HepG2 (cell line): ENCODE measurements at regions not wholly inside any gene's neighbourhood (a gene's known extent, or its start where the extent isn't known, plus 50 kb on each side); places are given as distances from the start of the nearest gene placed in this dataset.

Experiments used
- ATF5 ChIP-seq: sonication (generic); formaldehyde crosslinking; IDR thresholded peaks from 2 replicates; pipeline ENCODE4 v1.4.0; 2020; ENCODE audit warnings: mild to moderate bottlenecking, low read depth, missing genetic modification reagents
- ETS1 ChIP-seq: sonication (generic); formaldehyde crosslinking; IDR thresholded peaks from 2 replicates; pipeline ENCODE4 v1.4.0; 2020; ENCODE audit warnings: missing genetic modification reagents
- FOXK2 ChIP-seq: fragments of 450-650 bp; IDR thresholded peaks from 2 replicates; pipeline ENCODE4 v1.6.1; 2016
- HNF1A ChIP-seq, 2 experiments: sonication (generic) in 1 of 2; formaldehyde crosslinking in 1 of 2; IDR thresholded peaks; 2 replicates each; pipeline versions ENCODE4 v1.4.0 to v1.6.1; 2016 to 2020; ENCODE audit warnings: borderline replicate concordance in 1 of 2, low read depth in 1 of 2, mild to moderate bottlenecking in 1 of 2, missing genetic modification reagents in 1 of 2
- IRX3 ChIP-seq: sonication (generic); formaldehyde crosslinking; IDR thresholded peaks from 2 replicates; pipeline ENCODE4 v1.8.1; 2023; ENCODE audit warnings: mild to moderate bottlenecking, low read depth, missing genetic modification reagents, borderline replicate concordance
- KLF13 ChIP-seq: sonication (generic); formaldehyde crosslinking; IDR thresholded peaks from 2 replicates; pipeline ENCODE4 v1.4.0; 2020; ENCODE audit warnings: mild to moderate bottlenecking, missing genetic modification reagents
- NCOA1 ChIP-seq: sonication (generic); formaldehyde crosslinking; IDR thresholded peaks from 2 replicates; pipeline ENCODE4 v1.9.0; 2021; ENCODE audit warnings: missing genetic modification reagents
- NRL ChIP-seq: sonication (generic); formaldehyde crosslinking; IDR thresholded peaks from 2 replicates; pipeline ENCODE4 v1.5.0; 2020; ENCODE audit warnings: missing genetic modification reagents, mild to moderate bottlenecking, moderate library complexity, borderline replicate concordance
- RBM22 ChIP-seq: fragments of 200-400 bp; formaldehyde crosslinking; optimal IDR thresholded peaks from 2 replicates; pipeline ENCODE3; 2017; ENCODE audit warnings: mild to moderate bottlenecking, low read length, moderate library complexity
- SIX4 ChIP-seq: sonication (generic); formaldehyde crosslinking; IDR thresholded peaks from 2 replicates; pipeline ENCODE4 v1.4.0; 2020; ENCODE audit warnings: missing genetic modification reagents
- SMYD3 ChIP-seq: sonication (generic); formaldehyde crosslinking; IDR thresholded peaks from 2 replicates; pipeline ENCODE4 v1.8.1; 2023; ENCODE audit warnings: mild to moderate bottlenecking, missing genetic modification reagents
- TFDP2 ChIP-seq: sonication (generic); formaldehyde crosslinking; IDR thresholded peaks from 2 replicates; pipeline ENCODE4 v1.4.0; 2020; ENCODE audit warnings: missing genetic modification reagents
- ZBTB1 ChIP-seq: sonication (generic); formaldehyde crosslinking; IDR thresholded peaks from 2 replicates; pipeline ENCODE4 v1.4.0; 2020; ENCODE audit warnings: missing genetic modification reagents, borderline replicate concordance
- ZNF7 ChIP-seq: IDR thresholded peaks from 2 replicates; pipeline ENCODE4 v1.6.1; 2016; ENCODE audit warnings: missing biosample characterization, missing genetic modification reagents
- ZNF879 ChIP-seq: sonication (generic); formaldehyde crosslinking; IDR thresholded peaks from 2 replicates; pipeline ENCODE4 v1.8.1; 2023; ENCODE audit warnings: missing genetic modification reagents
- TF ChIP-seq, protein P1 (sequence below): sonication (generic); formaldehyde crosslinking; IDR thresholded peaks from 2 replicates; pipeline ENCODE4 v1.4.0; 2020; ENCODE audit warnings: missing genetic modification reagents
- TF ChIP-seq, protein P2 (sequence below): sonication (generic); formaldehyde crosslinking; IDR thresholded peaks from 2 replicates; pipeline ENCODE4 v1.9.0; 2022; ENCODE audit warnings: low read depth, missing genetic modification reagents
- TF ChIP-seq, protein P3 (sequence below): IDR thresholded peaks from 2 replicates; pipeline ENCODE4 v1.6.1; 2018; ENCODE audit warnings: missing genetic modification reagents, mild to moderate bottlenecking, missing compliant biosample characterization

- peak; percentile 68 for TF ChIP-seq FOXK2
- peak; percentile 75 for TF ChIP-seq HNF1A (IDR thresholded peaks at IDR 0.05; ENCODE audit: low read depth)
- TF ChIP-seq HNF1A (CRISPR knock-in tag; IDR thresholded peaks at IDR 0.05; ENCODE audit: borderline replicate concordance), result peak; percentile 63; the same call in 1 of the 2 replicates
- no peak for TF ChIP-seq NRL (CRISPR knock-in tag)
- TF ChIP-seq, protein P1, sequence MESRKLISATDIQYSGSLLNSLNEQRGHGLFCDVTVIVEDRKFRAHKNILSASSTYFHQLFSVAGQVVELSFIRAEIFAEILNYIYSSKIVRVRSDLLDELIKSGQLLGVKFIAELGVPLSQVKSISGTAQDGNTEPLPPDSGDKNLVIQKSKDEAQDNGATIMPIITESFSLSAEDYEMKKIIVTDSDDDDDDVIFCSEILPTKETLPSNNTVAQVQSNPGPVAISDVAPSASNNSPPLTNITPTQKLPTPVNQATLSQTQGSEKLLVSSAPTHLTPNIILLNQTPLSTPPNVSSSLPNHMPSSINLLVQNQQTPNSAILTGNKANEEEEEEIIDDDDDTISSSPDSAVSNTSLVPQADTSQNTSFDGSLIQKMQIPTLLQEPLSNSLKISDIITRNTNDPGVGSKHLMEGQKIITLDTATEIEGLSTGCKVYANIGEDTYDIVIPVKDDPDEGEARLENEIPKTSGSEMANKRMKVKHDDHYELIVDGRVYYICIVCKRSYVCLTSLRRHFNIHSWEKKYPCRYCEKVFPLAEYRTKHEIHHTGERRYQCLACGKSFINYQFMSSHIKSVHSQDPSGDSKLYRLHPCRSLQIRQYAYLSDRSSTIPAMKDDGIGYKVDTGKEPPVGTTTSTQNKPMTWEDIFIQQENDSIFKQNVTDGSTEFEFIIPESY, result no peak
- no peak for TF ChIP-seq RBM22
- no peak for TF ChIP-seq ZNF879 (CRISPR knock-in tag)
- TF ChIP-seq KLF13 (CRISPR knock-in tag), result no peak
- TF ChIP-seq ATF5 (CRISPR knock-in tag), result no peak
- TF ChIP-seq, protein P2, sequence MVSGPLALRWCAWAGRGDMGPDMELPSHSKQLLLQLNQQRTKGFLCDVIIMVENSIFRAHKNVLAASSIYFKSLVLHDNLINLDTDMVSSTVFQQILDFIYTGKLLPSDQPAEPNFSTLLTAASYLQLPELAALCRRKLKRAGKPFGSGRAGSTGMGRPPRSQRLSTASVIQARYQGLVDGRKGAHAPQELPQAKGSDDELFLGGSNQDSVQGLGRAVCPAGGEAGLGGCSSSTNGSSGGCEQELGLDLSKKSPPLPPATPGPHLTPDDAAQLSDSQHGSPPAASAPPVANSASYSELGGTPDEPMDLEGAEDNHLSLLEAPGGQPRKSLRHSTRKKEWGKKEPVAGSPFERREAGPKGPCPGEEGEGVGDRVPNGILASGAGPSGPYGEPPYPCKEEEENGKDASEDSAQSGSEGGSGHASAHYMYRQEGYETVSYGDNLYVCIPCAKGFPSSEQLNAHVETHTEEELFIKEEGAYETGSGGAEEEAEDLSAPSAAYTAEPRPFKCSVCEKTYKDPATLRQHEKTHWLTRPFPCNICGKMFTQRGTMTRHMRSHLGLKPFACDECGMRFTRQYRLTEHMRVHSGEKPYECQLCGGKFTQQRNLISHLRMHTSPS (CRISPR knock-in tag), result no peak
- TF ChIP-seq ETS1, result no peak
- TF ChIP-seq, protein P3, sequence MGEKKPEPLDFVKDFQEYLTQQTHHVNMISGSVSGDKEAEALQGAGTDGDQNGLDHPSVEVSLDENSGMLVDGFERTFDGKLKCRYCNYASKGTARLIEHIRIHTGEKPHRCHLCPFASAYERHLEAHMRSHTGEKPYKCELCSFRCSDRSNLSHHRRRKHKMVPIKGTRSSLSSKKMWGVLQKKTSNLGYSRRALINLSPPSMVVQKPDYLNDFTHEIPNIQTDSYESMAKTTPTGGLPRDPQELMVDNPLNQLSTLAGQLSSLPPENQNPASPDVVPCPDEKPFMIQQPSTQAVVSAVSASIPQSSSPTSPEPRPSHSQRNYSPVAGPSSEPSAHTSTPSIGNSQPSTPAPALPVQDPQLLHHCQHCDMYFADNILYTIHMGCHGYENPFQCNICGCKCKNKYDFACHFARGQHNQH (CRISPR knock-in tag), result peak; percentile 54; the same call in 1 of the 2 replicates
- peak; percentile 25; the same call in 1 of the 2 replicates for TF ChIP-seq TFDP2 (CRISPR knock-in tag)
- no peak for TF ChIP-seq IRX3
- 0 out of 2 replicates have a peak, but pooled peaks have one; percentile 35 for TF ChIP-seq SMYD3 (CRISPR knock-in tag)
- no peak for TF ChIP-seq ZBTB1 (CRISPR knock-in tag)
- no peak for TF ChIP-seq NCOA1 (CRISPR knock-in tag)
- TF ChIP-seq SIX4 (CRISPR knock-in tag), result no peak
- TF ChIP-seq ZNF7 (CRISPR knock-in tag), result no peak
These were observed 447.0 kb downstream of the KIF4B start (continued) for GRCh38 chr5:155460501-155460931.
